GM19397 (cell line): ENCODE measurements at regions not wholly inside any gene's neighbourhood (a gene's known extent, or its start where the extent isn't known, plus 50 kb on each side); places are given as distances from the start of the nearest gene placed in this dataset.
"Not testable (repeated sequence)": the region's sequence is repeated elsewhere in the genome, so short reads cannot be mapped to it uniquely, and the experiment has no call there.

ENCODE experiments used
- ATAC-seq: cut with Tn5 transposase; IDR thresholded peaks from one replicate; pipeline ENCODE4 v1.9.1; 2021; ENCODE audit warnings: mild to moderate bottlenecking, moderate library complexity; ENCODE audit not compliant: unreplicated experiment

DNA sequence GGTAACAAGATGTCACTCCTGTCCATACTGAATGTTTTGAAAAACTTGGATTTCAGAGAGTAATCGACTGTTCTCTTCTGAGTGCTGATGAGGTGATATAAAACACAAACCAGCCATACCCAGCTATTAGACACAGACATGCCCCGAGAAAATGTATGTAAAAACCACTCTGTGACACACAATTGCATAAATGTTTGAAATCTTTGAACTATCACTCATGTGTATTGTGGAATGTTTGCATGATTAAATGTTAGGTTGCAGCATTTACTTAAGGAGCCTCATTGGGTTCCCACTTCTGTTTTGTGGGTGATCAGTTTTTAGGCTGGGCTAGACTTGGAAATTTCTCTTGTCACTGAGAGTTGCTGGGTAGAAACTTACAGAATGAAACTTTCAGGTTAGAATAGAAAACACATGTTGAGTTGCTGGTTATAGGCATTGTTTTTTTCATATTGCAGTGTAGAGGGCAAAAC, 270.4 kb upstream of the B3GALT2 start:
- no peak for ATAC-seq

DNA sequence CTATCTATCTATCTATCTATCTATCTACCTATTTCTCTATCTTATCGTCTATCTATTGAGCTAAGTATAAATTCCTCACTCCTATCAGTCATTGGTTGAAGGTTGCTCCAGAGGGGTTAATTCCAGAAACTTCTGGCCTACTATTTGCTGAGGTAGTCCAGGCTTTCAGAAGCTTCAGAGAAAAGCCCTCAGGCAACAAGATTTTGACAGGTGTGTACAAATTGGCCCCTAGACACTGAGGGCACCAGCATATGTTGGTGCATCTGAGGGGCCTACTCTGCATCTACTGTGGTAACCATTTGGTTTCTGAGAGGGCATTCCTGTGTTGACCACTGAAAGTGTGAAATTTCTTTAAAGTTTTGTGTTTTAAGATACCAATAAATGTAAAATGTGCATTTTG, 265.2 kb upstream of the B3GALT2 start:
- ATAC-seq: no peak

DNA sequence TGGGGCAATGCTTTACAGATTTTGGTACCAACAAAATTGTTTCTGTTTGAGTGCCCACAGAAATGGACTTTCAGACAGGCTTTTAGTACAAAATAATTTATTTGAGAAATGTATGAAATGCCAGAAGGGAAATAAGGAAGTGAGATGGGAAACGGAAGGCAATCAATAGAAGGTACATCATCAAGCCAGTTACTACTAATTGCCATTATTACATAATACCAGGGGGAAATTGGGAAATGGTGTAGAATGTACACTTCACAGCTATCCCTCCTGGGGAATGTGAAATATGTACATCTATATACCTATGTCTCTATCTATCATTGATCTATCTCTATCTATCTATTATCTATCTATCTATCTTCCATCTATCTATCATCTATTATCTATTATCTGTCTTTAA, 264.6 kb upstream of the B3GALT2 start:
- ATAC-seq: no peak

DNA sequence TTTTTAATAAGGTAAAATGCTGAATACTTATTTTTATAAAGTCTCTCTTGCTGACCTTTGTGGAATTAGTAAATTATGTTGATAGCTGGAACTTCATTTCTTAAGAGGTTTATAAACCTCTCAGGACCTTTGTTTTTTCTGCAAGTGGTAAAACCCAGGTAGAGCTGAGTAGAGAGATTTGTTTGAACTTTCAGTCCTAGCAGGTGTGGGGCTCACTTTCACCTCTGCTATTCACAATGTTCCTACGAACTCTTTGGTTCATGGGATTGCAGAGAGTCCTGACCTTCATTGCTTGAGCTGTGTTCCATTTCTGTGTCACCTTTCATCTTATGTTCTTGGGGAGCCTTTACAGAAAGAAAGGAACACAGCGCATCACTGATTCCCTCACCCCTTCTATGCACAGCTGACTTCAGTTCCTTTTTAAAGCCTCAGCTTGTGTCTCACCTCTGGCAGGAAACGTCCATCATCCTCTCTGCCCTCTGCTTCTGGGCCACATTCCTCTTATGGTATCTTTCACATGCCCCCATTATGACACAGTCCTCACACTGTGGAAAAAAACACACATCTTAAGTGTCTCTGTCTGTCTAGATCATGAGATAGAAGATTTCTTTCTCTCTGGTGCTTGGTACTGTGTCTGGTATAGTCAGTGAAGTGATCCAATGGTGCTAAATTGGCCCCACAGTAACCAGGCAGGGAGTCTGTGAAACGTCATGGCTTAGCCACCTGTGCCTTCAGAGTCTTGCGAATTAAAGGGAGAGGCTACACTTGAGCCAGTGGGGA, 262.5 kb upstream of the B3GALT2 start:
- peak; percentile 92 for ATAC-seq

DNA sequence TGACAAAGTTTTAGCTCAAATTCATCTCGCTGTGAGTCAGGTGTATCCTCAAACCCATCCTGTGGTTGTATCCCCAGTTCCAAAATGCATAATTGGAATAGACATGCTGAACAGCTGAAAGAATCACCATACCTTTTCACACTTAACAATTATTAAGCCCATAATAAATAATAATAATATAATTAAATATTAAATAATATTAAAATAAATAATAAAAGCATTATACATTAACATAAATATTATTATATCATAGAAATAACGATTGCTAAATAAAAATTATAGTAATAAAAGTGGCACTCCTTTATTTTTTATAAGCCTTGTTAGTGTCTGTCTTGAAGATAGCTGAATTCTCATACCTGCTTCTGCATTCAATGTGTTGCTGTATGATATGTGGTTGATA, 257.5 kb upstream of the B3GALT2 start:
- no peak for ATAC-seq

DNA sequence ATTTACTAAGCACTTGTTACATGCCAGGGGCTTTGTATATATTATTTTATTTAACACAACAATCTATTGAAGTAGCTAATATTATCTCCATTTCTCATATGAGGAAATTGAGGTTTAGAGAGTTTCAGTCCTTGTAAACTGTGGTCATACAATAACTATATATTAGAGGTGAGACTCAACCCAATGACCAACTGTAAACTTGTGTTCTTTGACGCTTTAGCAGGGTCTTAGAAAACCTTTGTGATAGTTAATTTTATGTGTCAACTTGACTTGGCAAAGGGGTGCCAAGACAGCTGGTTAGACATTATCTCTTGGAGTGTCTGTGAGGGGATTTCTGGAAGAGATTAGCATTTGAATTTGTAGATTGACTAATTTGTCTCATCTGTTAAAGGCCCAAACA, 252.4 kb upstream of the B3GALT2 start:
- ATAC-seq: no peak

DNA sequence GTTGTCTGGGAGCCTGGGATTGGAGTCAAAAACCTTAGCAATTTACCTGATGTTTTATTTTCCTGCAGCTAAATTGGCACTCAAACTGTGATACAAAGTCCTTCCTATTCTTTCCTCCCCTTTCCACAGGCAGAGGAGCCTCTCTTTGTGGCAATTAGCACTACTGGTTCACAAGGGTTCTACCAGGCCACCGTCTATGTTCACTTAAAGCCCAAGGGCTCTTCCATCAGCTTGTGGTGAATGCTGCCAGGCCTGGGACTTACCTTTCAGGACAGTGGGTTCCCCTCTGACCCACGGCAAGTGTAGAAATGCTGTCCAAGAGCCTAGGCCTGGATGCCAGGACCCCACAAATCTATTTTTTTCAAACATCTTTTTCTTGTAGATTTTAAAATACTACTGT, 251.9 kb upstream of the B3GALT2 start:
- no peak for ATAC-seq

DNA sequence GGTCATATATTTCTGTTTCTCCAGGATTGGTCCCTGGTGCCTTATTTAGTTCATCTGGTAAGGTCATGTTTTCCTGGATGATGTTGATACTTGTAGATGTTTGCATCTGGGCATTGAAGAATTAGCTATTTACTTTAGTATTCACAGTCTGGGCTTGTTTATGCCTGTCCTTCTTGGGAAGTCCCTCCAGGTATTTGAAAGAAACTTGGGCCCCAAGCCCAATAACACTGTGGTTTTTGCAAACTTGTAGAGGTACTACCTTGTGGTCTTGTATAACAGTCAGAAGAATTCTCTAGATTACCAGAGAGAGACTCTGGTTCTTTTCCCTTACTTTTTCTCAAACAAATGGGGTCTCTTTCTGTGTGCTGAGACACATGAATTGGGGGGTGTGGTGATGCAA, 251.4 kb upstream of the B3GALT2 start:
- ATAC-seq: no peak

DNA sequence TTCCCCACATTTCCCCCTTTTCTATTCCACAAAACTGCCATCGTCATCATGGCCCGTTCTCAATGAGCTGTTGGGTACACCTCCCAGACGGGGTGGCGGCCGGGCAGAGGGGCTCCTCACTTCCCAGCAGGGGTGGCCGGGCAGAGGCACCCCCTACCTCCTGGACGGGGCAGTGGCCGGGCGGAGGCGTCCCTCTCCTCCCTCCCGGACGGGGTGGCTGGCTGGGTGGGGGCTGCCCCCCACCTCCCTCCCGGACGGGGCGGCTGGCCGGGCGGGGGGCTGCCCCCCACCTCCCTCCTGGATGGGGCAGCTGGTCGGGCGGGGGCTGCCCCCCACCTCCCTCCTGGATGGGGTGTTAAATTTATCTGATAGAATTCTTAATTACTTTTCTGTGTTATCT, 250.9 kb upstream of the B3GALT2 start:
- ATAC-seq: not testable (repeated sequence)

DNA sequence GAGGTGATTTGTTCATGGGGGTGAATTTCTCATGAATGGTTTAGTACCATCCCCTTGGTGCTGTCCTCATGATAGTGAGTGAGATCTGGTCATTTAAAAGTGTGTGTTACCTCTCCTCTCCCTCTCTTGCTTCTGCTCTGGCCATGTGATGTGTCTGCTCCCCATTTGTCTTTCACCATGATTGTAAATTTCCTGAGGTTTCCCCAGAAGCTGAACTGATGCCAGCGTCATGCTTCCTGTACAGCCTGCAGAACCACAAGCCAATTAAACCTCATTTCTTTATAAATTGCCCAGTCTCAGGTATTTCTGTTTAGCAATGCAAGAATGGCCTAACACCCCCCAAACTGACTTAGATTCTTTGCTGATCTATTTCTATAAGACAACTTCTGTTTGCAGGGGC, 249.4 kb upstream of the B3GALT2 start:
- no peak for ATAC-seq

DNA sequence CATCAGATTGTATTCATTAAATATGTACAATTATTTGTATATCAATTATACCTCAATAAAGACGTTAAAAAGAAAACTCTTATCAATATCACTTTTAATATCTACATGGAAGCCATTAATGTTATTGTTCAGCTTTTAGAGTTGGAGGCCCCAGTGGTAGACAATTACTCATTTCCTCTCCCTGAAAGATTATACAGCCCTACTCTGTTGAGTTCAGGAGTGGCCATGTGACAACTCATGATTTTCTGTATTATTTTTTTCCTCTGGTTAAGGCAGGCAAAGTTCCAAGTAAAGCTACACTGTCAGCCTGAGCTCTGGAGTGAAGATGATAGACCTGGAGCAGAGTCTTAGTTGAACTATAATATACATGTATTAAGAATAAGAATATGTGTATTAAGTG, 247.9 kb upstream of the B3GALT2 start:
- no peak for ATAC-seq

DNA sequence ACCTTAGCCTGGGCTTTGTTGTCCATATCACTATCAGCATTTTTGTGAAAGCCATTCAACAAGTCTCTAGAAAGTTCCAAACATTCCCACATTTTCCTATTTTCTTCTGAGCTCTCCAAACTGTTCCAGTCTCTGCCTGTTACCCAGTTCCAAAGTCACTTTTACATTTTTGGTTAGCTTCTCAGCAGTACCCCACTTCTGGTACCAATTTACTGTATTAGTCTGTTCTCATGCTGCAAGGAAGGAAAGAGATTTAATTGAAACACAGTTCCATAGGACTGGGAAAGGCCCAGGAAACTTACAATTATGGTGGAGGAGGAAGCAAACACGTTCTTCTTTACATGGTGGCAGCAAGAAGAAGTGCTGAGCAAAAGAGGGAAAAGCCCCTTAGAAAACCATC, 247.2 kb upstream of the B3GALT2 start:
- no peak for ATAC-seq

DNA sequence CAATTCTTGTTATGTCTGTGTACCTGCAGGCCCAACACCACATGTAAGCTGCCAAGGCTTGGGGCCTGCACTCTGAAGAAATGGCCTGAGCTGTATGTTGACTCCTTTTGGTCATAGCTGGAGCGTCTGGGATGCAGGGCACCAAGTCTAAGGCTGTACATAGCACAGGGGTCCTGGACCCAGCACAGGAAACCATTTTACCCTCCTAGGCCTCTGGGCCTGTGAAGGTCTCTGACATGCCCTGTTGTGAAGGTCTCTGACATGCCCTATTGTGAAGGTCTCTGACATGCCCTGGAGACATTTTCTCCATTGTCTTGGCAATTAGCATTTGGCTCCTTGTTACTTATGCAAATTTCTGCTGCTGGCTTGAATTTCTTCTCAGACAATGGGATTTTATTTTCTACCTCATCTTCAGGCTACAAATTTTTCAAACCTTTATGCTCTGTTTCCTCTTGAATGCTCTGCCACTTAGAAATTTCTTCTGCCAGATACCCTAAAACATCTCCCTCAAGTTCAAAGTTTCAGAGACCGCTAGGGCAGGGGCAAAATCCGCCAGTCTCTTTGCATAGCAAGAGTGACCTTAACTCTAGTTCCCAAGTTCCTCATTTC, 246.7 kb upstream of the B3GALT2 start:
- ATAC-seq: no peak

DNA sequence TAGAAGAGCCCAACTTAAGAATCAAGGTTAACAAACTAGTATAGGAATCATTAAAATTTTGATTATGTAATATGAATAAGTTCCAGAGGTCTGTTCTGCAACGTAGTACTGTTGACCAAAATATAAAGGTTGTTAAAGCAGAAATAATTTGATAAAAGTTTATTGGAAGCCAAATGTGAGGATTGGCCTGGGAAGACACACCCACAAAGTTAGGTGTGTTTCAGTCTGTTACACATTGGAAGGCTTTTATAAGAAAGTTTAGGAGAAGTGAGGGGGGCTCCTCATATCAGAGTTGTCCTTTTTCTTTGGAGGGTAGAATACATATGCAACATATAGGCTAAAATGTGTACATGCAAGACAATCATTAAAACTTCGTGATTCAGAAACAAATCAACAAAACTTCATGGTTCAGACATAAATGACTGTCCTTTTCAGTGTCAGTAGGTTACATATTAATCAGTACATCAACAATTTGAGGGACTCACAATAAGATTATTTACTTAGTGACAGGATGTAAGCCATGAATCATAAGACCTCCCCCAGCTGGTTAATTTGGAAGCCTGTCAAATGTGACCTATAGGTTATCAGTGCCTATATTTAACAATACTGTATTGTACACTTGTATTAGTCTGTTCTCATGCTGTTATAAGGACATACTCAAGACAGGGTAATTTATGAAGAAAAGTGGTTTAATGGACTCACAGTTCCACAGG, 245.0 kb upstream of the B3GALT2 start:
- ATAC-seq: no peak

DNA sequence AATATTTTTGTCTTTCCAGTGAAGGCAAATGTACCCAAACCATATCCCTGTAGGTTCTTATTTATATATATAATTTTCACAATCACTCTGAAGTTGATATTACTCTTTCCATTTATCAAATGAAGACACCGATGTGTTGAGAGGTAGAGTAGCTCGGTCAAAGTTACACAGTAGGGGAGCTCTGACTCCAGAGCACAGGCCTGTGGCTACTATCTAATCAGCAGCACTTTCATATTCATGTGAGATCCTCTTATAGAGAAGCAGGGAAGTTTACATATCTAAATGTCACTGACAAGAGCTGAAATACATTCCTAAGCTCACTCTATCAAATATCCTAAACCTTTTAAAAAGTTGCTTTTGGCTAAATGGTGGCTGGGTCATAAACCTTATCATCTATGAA, 241.1 kb upstream of the B3GALT2 start:
- ATAC-seq: no peak

DNA sequence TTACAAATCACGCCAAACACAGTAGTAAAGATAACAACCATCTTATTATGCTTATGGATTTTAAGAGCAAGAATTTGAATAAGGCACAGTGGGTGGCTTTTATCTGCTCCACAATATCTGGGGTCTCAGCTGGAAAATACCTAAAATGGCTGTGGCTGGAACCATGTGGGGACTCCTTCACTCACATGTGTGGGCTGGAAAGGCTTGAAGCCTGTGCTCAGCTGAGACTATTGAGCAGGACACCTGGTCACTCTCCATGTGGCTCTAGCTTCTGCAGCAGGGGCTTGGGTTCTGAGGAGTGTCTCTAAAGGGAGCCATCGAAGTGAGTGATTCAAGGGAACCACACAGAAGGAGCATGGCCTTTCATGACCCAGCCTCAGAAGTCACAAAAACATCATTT, 239.6 kb upstream of the B3GALT2 start:
- no peak for ATAC-seq

DNA sequence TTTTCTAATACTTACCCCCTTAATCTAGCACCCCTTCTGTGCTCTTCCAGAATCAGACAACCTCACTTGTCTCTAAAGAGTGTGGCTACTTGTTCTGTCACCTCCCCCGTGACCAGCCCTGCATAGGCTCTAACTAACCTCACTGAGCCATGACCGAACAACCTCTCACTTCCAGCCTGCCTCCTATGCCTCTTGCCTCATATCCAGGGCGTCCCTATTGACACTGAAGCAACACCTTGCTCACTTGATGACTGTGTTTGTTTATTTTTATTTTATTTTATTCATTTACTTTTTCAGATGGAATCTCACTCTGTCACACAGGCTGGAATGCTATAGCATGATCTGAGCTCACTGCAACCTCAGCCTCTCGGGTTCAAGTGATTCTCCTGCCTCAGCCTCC, 235.1 kb upstream of the B3GALT2 start:
- ATAC-seq: no peak

DNA sequence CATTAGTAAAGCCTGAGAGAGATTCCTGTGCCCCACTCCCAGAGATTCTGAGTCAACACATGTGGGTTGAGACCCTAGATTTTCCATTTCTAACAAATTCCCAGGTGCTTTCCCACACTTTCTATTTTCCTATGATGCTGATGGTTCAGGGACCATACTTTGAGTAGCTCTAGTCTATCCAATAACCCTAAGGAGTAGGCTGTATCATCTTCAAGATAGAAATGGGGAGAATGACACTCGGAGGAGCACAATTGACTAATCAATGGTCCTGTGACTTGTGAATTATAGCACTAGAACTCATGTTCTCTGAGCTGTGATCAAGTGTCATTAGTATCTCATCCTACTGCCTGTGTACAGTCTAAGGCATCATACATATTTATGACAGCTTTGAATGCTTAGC, 232.9 kb upstream of the B3GALT2 start:
- no peak for ATAC-seq

DNA sequence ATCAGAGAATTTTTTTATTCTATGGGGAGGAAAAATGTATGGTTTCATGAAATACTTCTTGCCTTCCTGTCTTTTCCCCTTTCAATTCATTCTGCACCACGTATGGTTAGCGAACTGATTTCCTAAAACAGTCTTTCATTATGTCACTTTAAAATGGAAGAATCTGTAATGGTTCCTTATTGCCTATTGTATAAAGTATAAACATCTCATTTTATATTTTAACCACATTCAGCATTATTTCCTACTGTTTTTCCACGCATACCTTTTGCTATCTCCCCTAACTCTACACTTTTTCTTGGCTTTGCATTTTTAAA, 232.3 kb upstream of the B3GALT2 start:
- ATAC-seq: no peak

DNA sequence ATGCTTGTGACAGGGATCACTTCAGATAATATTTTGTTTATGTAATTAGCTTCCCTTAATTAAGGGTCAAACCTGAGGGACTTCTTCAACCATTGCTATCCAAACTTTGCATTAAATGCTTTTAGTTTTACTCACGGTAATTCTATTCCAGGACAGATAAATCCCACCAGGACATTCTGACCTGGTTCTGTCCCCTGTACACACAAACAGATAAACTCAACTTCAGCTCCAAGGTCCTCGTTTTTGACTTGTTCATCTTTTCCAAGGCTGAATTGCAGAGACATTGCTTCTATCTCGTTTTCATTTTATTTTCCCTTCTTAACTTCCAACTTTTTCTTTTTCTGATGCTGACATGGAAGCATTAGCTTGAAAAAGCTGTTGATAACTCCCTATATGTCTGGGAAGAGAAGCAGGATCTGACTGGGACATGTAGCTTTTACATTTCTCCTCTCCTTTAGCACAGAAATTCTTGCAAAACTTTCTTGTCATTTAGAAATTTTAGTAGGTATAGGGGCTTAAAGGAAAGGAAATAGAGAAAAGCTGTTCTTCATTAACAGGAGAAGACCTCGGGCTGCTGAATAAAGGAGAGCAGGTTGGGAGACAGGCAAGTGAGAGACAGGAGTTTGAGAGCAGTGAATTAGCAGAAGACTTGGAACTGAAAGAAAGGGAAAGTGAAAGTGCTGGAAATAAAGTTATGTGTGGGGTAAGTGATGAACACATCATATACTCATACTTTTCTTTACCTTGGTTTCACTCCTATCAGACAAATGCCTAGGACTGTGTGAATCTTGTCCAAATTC, 231.7 kb upstream of the B3GALT2 start:
- ATAC-seq: no peak

DNA sequence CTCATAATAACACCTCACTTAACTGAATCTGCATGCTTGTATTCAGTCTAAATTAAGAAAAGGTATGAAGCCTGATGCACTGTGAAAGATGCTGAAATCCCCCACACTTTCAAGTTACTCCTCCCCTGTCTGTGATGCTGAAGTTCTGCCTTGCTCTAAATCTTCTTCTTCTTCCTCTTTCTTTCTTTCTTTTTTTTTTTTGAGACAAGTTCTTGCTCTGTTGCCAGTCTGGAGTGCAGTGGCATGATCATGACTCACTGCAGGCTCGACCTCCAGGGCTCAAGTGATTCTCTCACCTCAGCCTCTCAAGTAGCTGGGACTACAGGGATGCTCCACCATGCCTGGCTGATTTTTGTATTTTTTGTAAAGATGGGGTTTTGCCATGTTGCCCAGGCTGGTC, 231.0 kb upstream of the B3GALT2 start:
- no peak for ATAC-seq
